Naive thymus-derived CD8-positive, alpha-beta T cell (primary cell): ENCODE measurements at regions not wholly inside any gene's neighbourhood (a gene's known extent, or its start where the extent isn't known, plus 50 kb on each side); places are given as distances from the start of the nearest gene placed in this dataset.
A peak's percentile ranks its signal among the peaks of the same experiment; 100 is the strongest.

Source experiments
- ATAC-seq, 2 donors: fragments of 150-1000 bp; cut with Tn5 transposase in 1 of 2; sonication (Bioruptor Pico), chemical (Tn5 transposase) in 1 of 2; 1 replicate in 1 of 2; 2 replicates in 1 of 2; pipeline ENCODE4 v1.10.0; 2021; ENCODE audit warnings: mild to moderate bottlenecking in 2 of 2, moderate library complexity in 2 of 2
- POLR2A ChIA-PET: fragments of 350-600 bp; sonication (Branson Sonifier 250); formaldehyde crosslinking; loops from one replicate; lab custom pipeline; 2021; ENCODE audit warnings: antibody characterized with exemption; lab: Charles Lee
- DNase-seq, 10 donors: peaks; one replicate each; pipeline versions ENCODE4 v3.0.0 to v3.0.0-alpha.2; 2020 to 2022
- H3K27ac Mint-ChIP-seq, 10 donors: one replicate each; pipeline ENCODE4 v1.8.0; 2020 to 2022; ENCODE audit warnings: mild to moderate bottlenecking in 10 of 10, mixed read lengths in 10 of 10, moderate library complexity in 4 of 10, inconsistent platforms in 1 of 10
- H3K27me3 Mint-ChIP-seq, 5 donors: one replicate each; pipeline ENCODE4 v1.8.0; 2021 to 2022; ENCODE audit warnings: mixed read lengths in 5 of 5
- H3K36me3 Mint-ChIP-seq, 3 donors: one replicate each; pipeline ENCODE4 v1.8.0; 2020 to 2022; ENCODE audit warnings: mixed read lengths in 3 of 3, mild to moderate bottlenecking in 2 of 3, inconsistent platforms in 1 of 3
- H3K4me1 Mint-ChIP-seq, 4 donors: one replicate each; pipeline ENCODE4 v1.8.0; 2021 to 2022; ENCODE audit warnings: mixed read lengths in 4 of 4
- H3K4me3 Mint-ChIP-seq, 10 donors: one replicate each; pipeline ENCODE4 v1.8.0; 2020 to 2022; ENCODE audit warnings: mild to moderate bottlenecking in 10 of 10, mixed read lengths in 10 of 10, moderate library complexity in 6 of 10, inconsistent platforms in 1 of 10
- H3K9me3 Mint-ChIP-seq, 9 donors: one replicate each; pipeline ENCODE4 v1.8.0; 2020 to 2022; ENCODE audit warnings: mixed read lengths in 9 of 9, mild to moderate bottlenecking in 3 of 9, inconsistent platforms in 1 of 9, moderate library complexity in 1 of 9

- Mint-ChIP-seq H3K4me1 (peaks cover 31 to 51% (median 46%) of the 10 kb centered on the region in 4 donors), H3K36me3 (peaks cover 0 to 20% (median 15%) of the 10 kb centered on the region in 3 donors), H3K27ac (peak overlapping the region; percentile 65 to 99 (median 96)), H3K4me3 (peak overlapping the region in 9 of 10 donors; percentile 11 to 93 (median 59)), H3K9me3 (peaks cover 7 to 29% (median 19%) of the 10 kb centered on the region in 9 donors), H3K27me3 (no peaks in the 10 kb centered on the region)
- POLR2A ChIA-PET = interaction anchor here (1.6 to 4.1 kb wide), 3 partner anchors 11 to 105 kb away, joined by 8 to 39 read pairs (median 11); no protein-coding TSS in a partner anchor
- DNase-seq (no peak), ATAC-seq (peak in 1 of 2 donors; percentile 48)
These were observed 821.2 kb downstream of the VRK1 start for GRCh38 chr14:97618401-97618800.

GRCh38 chr14:97618917-97619690 is 821.9 kb downstream of the VRK1 start:
- H3K27ac Mint-ChIP-seq = peak overlapping the region; percentile 85 to 99 (median 96)
- peak in 1 of 2 donors; percentile 43 for ATAC-seq
- no peak for DNase-seq
- peaks cover 34 to 51% (median 46%) of the 10 kb centered on the region in 4 donors for H3K4me1 Mint-ChIP-seq
- POLR2A ChIA-PET = interaction anchor here (0.6 to 4.1 kb wide), 6 partner anchors 12 to 359 kb away, joined by 3 to 39 read pairs (median 6); no protein-coding TSS in a partner anchor
- H3K4me3 Mint-ChIP-seq = peak overlapping the region in 9 of 10 donors; percentile 34 to 93 (median 81)
- H3K27me3 Mint-ChIP-seq = no peaks in the 10 kb centered on the region
- peaks cover 3 to 22% (median 15%) of the 10 kb centered on the region in 9 donors for H3K9me3 Mint-ChIP-seq
- H3K36me3 Mint-ChIP-seq = peaks cover 0 to 15% (median 11%) of the 10 kb centered on the region in 3 donors

GRCh38 chr14:97620066-97620465 is 822.9 kb downstream of the VRK1 start:
- Mint-ChIP-seq H3K36me3 (peaks cover 0 to 7% (median 4%) of the 10 kb centered on the region in 3 donors), H3K9me3 (peaks cover 0 to 12% (median 6%) of the 10 kb centered on the region in 9 donors), H3K27me3 (no peaks in the 10 kb centered on the region), H3K27ac (peak overlapping the region; percentile 85 to 99 (median 96)), H3K4me3 (peak overlapping the region; percentile 69 to 93 (median 86)), H3K4me1 (peaks cover 34 to 51% (median 47%) of the 10 kb centered on the region in 4 donors)
- no peak for DNase-seq
- POLR2A ChIA-PET = interaction anchor here (0.7 to 4.1 kb wide), 6 partner anchors 15 to 237 kb away, joined by 3 to 39 read pairs (median 4); no protein-coding TSS in a partner anchor
- ATAC-seq = peak in 1 of 2 donors; percentile 18

GRCh38 chr14:97624985-97625384 is 827.8 kb downstream of the VRK1 start:
- ATAC-seq (no peak), DNase-seq (no peak)
- no peak overlapping the region for H3K4me3 Mint-ChIP-seq
- H3K27ac Mint-ChIP-seq = peak overlapping the region in 1 of 10 donors; percentile 72
- H3K36me3 Mint-ChIP-seq = no peaks in the 10 kb centered on the region
- POLR2A ChIA-PET = interaction anchor here (0.8 kb wide), 1 partner anchor 12 kb away, joined by 3 read pairs; no protein-coding TSS in a partner anchor
- H3K4me1 Mint-ChIP-seq = peaks cover 16 to 24% (median 19%) of the 10 kb centered on the region in 4 donors
- H3K27me3 Mint-ChIP-seq = no peaks in the 10 kb centered on the region
- peaks cover 0 to 10% (median 0%) of the 10 kb centered on the region in 9 donors for H3K9me3 Mint-ChIP-seq

GRCh38 chr14:97625477-97625876 is 828.3 kb downstream of the VRK1 start:
- Mint-ChIP-seq H3K4me1 (peaks cover 11 to 21% (median 14%) of the 10 kb centered on the region in 4 donors), H3K4me3 (no peak overlapping the region), H3K27me3 (no peaks in the 10 kb centered on the region), H3K36me3 (no peaks in the 10 kb centered on the region), H3K9me3 (peaks cover 0 to 10% (median 0%) of the 10 kb centered on the region in 9 donors), H3K27ac (peak overlapping the region in 1 of 10 donors; percentile 72)
- DNase-seq (no peak), ATAC-seq (no peak)
- POLR2A ChIA-PET = interaction anchor here (0.8 kb wide), 1 partner anchor 11 kb away, joined by 3 read pairs; no protein-coding TSS in a partner anchor

GRCh38 chr14:97626088-97626487 is 828.9 kb downstream of the VRK1 start:
- DNase-seq (no peak), ATAC-seq (no peak)
- Mint-ChIP-seq H3K36me3 (no peaks in the 10 kb centered on the region), H3K9me3 (peaks cover 0 to 10% (median 0%) of the 10 kb centered on the region in 9 donors), H3K27me3 (no peaks in the 10 kb centered on the region), H3K27ac (no peak overlapping the region), H3K4me1 (peaks cover 7 to 16% (median 8%) of the 10 kb centered on the region in 4 donors), H3K4me3 (no peak overlapping the region)
- POLR2A ChIA-PET = no interaction called here

- Mint-ChIP-seq H3K27ac (no peak overlapping the region), H3K4me1 (peaks cover 9 to 23% (median 16%) of the 10 kb centered on the region in 4 donors), H3K4me3 (no peak overlapping the region), H3K27me3 (no peaks in the 10 kb centered on the region), H3K36me3 (no peaks in the 10 kb centered on the region), H3K9me3 (no peaks in the 10 kb centered on the region)
- POLR2A ChIA-PET = no interaction called here
- no peak for ATAC-seq
- DNase-seq = no peak
These were observed 833.1 kb downstream of the VRK1 start for GRCh38 chr14:97630249-97630648.

GRCh38 chr14:97633131-97633738 is 836.1 kb downstream of the VRK1 start:
- no peaks in the 10 kb centered on the region for H3K27me3 Mint-ChIP-seq
- H3K36me3 Mint-ChIP-seq = no peaks in the 10 kb centered on the region
- DNase-seq = no peak
- POLR2A ChIA-PET = interaction anchor here (3.2 kb wide), 1 partner anchor 30 kb away, joined by 14 read pairs; no protein-coding TSS in a partner anchor
- ATAC-seq = no peak
- no peak overlapping the region for H3K4me3 Mint-ChIP-seq
- no peaks in the 10 kb centered on the region for H3K9me3 Mint-ChIP-seq
- peaks cover 18 to 41% (median 36%) of the 10 kb centered on the region in 4 donors for H3K4me1 Mint-ChIP-seq
- peak overlapping the region in 2 of 10 donors; percentile 36 to 86 for H3K27ac Mint-ChIP-seq

- Mint-ChIP-seq H3K27me3 (no peaks in the 10 kb centered on the region), H3K27ac (peak overlapping the region; percentile 61 to 96 (median 90)), H3K9me3 (no peaks in the 10 kb centered on the region), H3K4me3 (peak overlapping the region; percentile 77 to 94 (median 90)), H3K36me3 (no peaks in the 10 kb centered on the region), H3K4me1 (peaks cover 30 to 54% (median 48%) of the 10 kb centered on the region in 4 donors)
- POLR2A ChIA-PET = interaction anchor here (0.9 to 3.2 kb wide), 3 partner anchors 11 to 32 kb away, joined by 3 to 14 read pairs (median 3); no protein-coding TSS in a partner anchor
- peak in 9 of 10 donors; percentile 14 to 69 (median 58) for DNase-seq
- ATAC-seq = peak; percentile 84 to 92
These were observed 837.6 kb downstream of the VRK1 start for GRCh38 chr14:97634751-97635150.

- Mint-ChIP-seq H3K27ac (peak overlapping the region in 9 of 10 donors; percentile 36 to 83 (median 65)), H3K4me3 (peak overlapping the region in 3 of 10 donors; percentile 0 to 8 (median 4)), H3K27me3 (no peaks in the 10 kb centered on the region), H3K36me3 (peaks cover 0 to 4% (median 0%) of the 10 kb centered on the region in 3 donors), H3K9me3 (peaks cover 0 to 3% (median 0%) of the 10 kb centered on the region in 9 donors), H3K4me1 (peaks cover 38 to 77% (median 70%) of the 10 kb centered on the region in 4 donors)
- no peak for DNase-seq
- ATAC-seq = no peak
- POLR2A ChIA-PET = interaction anchor here (0.6 to 1.3 kb wide), 2 partner anchors 10 to 90 kb away, joined by 3 read pairs; no protein-coding TSS in a partner anchor
These were observed 841.7 kb downstream of the VRK1 start for GRCh38 chr14:97638864-97639263.

GRCh38 chr14:97640031-97640430 is 842.8 kb downstream of the VRK1 start:
- POLR2A ChIA-PET = no interaction called here
- H3K36me3 Mint-ChIP-seq = peaks cover 0 to 4% (median 0%) of the 10 kb centered on the region in 3 donors
- H3K4me1 Mint-ChIP-seq = peaks cover 32 to 66% (median 59%) of the 10 kb centered on the region in 4 donors
- H3K27me3 Mint-ChIP-seq = no peaks in the 10 kb centered on the region
- H3K27ac Mint-ChIP-seq = peak overlapping the region; percentile 4 to 85 (median 64)
- peaks cover 0 to 3% (median 0%) of the 10 kb centered on the region in 9 donors for H3K9me3 Mint-ChIP-seq
- ATAC-seq (no peak), DNase-seq (no peak)
- H3K4me3 Mint-ChIP-seq = no peak overlapping the region

- ATAC-seq (peak; percentile 60 to 62), DNase-seq (peak in 1 of 10 donors; percentile 18)
- POLR2A ChIA-PET = interaction anchor here (1.5 kb wide), 1 partner anchor 82 kb away, joined by 3 read pairs; no protein-coding TSS in a partner anchor
- Mint-ChIP-seq H3K4me3 (peak overlapping the region in 8 of 10 donors; percentile 20 to 68 (median 53)), H3K27me3 (no peaks in the 10 kb centered on the region), H3K9me3 (peaks cover 0 to 3% (median 0%) of the 10 kb centered on the region in 9 donors), H3K4me1 (peaks cover 29 to 56% (median 50%) of the 10 kb centered on the region in 4 donors), H3K36me3 (peaks cover 0 to 4% (median 0%) of the 10 kb centered on the region in 3 donors), H3K27ac (peak overlapping the region; percentile 69 to 88 (median 80))
These were observed 844.6 kb downstream of the VRK1 start for GRCh38 chr14:97641827-97642226.
